ENCODE measurements at regions not wholly inside any gene's neighbourhood (a gene's known extent, or its start where the extent isn't known, plus 50 kb on each side); places are given as distances from the start of the nearest gene placed in this dataset.
"Not testable (repeated sequence)": the region's sequence is repeated elsewhere in the genome, so short reads cannot be mapped to it uniquely, and the experiment has no call there.

DNA sequence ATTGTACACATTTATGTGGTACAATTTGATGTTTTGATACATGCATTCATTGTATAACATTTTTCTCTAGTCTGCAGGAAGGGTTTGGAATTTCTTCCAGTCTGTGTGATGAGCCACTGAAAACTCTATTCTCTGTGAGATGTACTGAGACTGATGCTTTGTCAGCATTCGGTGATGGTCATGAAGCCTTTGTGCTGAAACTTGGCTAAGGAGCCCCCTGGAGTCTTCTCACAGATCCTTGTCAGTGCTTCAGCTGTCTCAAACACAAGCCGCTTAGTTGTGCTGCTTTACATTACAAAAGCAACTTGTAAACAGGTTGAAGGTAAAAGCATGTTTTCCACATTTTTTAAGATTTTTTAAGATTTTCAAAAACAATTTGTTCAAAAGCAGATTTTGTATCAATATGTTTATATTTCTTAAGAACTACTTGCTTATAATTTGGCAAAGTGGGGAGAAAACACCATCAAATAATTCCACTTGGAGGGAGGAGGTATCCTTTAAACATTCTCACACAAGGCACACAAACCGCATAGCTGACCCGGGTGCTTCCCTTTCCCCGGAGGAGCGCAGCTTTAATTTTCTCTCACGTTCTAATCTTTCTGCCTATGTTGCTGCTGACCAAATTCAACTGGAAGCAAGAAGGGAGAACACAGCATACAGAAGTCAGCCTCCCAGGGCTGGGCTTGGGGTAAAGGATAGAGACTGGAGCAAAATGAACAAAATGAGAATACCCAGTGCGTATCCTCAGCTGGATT lies 249.8 kb upstream of the VSTM2A start:
- peaks cover 0 to 5% (median 0%) of the 10 kb centered on the region in 3 donors for H3K9me3 ChIP-seq
- intact Hi-C loops (cut with DNase I): no loop called here

DNA sequence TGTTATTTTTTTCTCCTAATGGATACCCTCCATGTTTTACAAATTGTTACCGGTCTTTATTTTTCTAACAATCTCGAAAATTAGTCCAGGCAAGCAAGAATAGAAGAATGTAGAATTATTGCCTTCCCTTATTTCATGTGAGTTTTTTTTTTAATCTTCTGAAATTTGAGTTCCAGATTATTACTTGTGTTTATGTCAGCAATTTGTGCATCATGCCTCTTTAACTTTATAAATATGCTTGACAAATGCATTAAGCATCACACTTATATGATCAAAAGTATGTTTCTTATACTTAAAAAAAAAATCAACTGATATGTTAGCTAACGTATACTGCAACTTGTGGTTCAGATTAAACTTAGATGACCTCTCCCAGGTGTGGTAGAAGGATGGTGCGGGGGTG lies 242.7 kb upstream of the VSTM2A start:
- WGBS, 2 donors: 64 to 65% methylated on average over 4 of the region's 4 CpGs
- Histone ChIP-seq H3K4me1 (no peaks in the 10 kb centered on the region), H3K27ac (no peak overlapping the region), H3K36me3 (no peaks in the 10 kb centered on the region), H3K27me3 (no peaks in the 10 kb centered on the region), H3K9me3 (no peaks in the 10 kb centered on the region), H3K4me3 (no peak overlapping the region)
- intact Hi-C loops (cut with DNase I): no loop called here
- DNase-seq: no peak
- no peak for TF ChIP-seq POLR2A (IDR thresholded peaks at IDR 0.05)
- TF ChIP-seq, protein P1, sequence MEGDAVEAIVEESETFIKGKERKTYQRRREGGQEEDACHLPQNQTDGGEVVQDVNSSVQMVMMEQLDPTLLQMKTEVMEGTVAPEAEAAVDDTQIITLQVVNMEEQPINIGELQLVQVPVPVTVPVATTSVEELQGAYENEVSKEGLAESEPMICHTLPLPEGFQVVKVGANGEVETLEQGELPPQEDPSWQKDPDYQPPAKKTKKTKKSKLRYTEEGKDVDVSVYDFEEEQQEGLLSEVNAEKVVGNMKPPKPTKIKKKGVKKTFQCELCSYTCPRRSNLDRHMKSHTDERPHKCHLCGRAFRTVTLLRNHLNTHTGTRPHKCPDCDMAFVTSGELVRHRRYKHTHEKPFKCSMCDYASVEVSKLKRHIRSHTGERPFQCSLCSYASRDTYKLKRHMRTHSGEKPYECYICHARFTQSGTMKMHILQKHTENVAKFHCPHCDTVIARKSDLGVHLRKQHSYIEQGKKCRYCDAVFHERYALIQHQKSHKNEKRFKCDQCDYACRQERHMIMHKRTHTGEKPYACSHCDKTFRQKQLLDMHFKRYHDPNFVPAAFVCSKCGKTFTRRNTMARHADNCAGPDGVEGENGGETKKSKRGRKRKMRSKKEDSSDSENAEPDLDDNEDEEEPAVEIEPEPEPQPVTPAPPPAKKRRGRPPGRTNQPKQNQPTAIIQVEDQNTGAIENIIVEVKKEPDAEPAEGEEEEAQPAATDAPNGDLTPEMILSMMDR (IDR thresholded peaks at IDR 0.05): no peak

More for the DNA sequence above, 249.8 kb upstream of the VSTM2A start:
- 33 to 39% methylated on average over 8 of the region's 8 CpGs for WGBS, 2 donors
- no peaks in the 10 kb centered on the region for H3K4me1 ChIP-seq
- no peaks in the 10 kb centered on the region for H3K36me3 ChIP-seq
- no peak overlapping the region for H3K27ac ChIP-seq
- H3K27me3 ChIP-seq: no peaks in the 10 kb centered on the region
- H3K4me3 ChIP-seq: no peak overlapping the region
- DNase-seq: no peak
- TF ChIP-seq POLR2A (IDR thresholded peaks at IDR 0.05): no peak
- TF ChIP-seq, protein P1 (IDR thresholded peaks at IDR 0.05): no peak

DNA sequence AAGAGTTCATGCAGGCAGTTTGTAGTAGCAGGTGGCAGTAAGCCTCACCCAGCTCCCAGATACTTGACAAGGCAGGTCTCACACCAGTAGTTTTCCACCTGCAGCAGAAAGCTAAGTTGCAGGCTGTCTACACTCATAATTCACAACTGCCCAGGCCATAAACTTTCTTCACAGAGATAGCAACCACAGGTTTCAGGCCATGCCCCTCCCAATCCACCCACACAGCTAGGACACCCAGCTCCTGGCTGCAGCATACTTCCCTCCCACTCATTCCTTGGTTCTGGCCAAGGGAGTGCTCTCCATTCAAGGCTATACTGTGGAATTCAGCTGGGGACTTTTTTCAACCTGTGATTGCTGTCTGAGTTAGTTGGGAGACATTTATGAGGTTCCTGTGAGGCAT lies 226.2 kb upstream of the VSTM2A start:
- H3K36me3 ChIP-seq; H3K4me3 ChIP-seq; intact Hi-C loops (cut with DNase I); H3K4me1 ChIP-seq; H3K9me3 ChIP-seq; H3K27me3 ChIP-seq; H3K27ac ChIP-seq; DNase-seq: not testable (repeated sequence)

DNA sequence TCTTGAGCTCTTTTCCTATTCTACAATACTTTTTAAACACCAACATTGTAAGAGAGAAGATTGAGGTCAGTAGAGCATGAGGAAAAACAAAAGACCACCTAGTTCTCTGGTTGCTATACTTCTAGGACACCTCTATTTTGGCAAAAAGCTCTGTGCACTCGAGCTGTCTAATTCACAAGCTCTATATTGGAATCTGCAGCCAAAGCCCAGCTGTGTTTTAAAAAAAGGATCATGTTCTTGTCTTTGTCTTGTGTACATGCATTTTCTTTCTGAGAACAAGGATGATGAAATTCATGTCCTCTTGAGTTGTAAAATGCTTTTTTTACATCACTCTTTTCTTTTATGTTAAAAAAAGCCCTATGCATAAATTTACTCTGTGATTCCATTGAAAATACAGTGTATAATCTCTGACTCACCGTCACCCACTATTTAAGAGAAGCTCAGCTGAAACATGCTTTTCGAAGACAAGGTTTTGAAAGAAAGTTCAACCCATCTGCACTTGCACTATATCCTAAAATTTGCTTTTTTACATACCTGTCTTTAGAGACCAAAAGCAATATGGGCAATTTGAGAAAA lies 215.5 kb upstream of the VSTM2A start:
- WGBS, 2 donors: 41 to 52% methylated on average over 3 of the region's 3 CpGs
- intact Hi-C loops (cut with DNase I): no loop called here
- H3K9me3 ChIP-seq: peaks cover 0 to 9% (median 0%) of the 10 kb centered on the region in 3 donors
- no peak for TF ChIP-seq POLR2A (IDR thresholded peaks at IDR 0.05)
- TF ChIP-seq, protein P1 (IDR thresholded peaks at IDR 0.05): no peak
- no peak for DNase-seq
- no peaks in the 10 kb centered on the region for H3K27me3 ChIP-seq
- no peak overlapping the region for H3K27ac ChIP-seq
- H3K4me1 ChIP-seq: no peaks in the 10 kb centered on the region
- H3K36me3 ChIP-seq: no peaks in the 10 kb centered on the region
- H3K4me3 ChIP-seq: no peak overlapping the region

DNA sequence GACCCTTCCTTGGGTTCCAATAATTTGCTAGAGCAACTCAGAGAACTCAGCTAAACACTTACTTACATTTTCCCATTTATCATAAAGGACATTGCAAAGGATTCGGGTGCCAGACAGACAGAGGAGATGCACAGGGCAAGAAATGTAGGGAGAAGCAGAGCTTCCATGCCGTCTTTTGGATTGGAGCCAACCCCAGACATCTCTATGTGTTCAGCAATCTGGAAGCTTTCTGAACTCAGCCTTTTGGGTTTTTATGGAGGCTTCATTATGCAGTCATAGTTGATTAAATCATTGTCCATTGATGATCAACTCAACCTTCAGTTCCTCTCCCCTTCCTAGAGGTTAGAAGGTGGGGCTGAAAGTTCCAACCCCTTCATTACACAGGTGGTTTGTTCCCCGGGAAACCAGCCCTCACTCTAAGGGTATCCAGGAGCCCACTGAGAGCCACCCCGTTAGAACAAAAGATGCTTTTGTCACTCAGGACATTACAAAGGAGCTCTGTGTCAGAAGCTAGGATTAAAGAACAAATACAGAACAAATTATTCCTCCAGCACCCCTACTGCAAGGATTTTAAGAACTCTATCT lies 211.9 kb upstream of the VSTM2A start:
- intact Hi-C loops (cut with DNase I): no loop called here
- Histone ChIP-seq H3K4me3 (no peak overlapping the region), H3K27me3 (no peaks in the 10 kb centered on the region), H3K4me1 (no peaks in the 10 kb centered on the region), H3K9me3 (no peaks in the 10 kb centered on the region), H3K27ac (no peak overlapping the region), H3K36me3 (no peaks in the 10 kb centered on the region)
- 38 to 44% methylated on average over 4 of the region's 4 CpGs for WGBS, 2 donors
- TF ChIP-seq POLR2A (IDR thresholded peaks at IDR 0.05): no peak
- TF ChIP-seq, protein P1 (IDR thresholded peaks at IDR 0.05): no peak
- no peak for DNase-seq
